SU-DHL-6 (cell line): ENCODE measurements at regions not wholly inside any gene's neighbourhood (a gene's known extent, or its start where the extent isn't known, plus 50 kb on each side); places are given as distances from the start of the nearest gene placed in this dataset.

Source experiments
- EZH2phosphoT487 ChIP-seq: fragments of 200-600 bp; sonication (generic), shearing (Covaris generic); conservative IDR thresholded peaks from 2 replicates; pipeline ENCODE4 v1.6.1; 2018; ENCODE audit warnings: mild to moderate bottlenecking, antibody characterized with exemption, low read length, moderate library complexity, mixed read lengths
- TF ChIP-seq, protein P1 (sequence below): fragments of 200-600 bp; sonication (generic); IDR thresholded peaks from one replicate; pipeline ENCODE4 v1.5.1; 2017; ENCODE audit warnings: antibody characterized with exemption, mild to moderate bottlenecking, low read length, moderate library complexity; ENCODE audit not compliant: insufficient read depth, poor library complexity, severe bottlenecking

DNA sequence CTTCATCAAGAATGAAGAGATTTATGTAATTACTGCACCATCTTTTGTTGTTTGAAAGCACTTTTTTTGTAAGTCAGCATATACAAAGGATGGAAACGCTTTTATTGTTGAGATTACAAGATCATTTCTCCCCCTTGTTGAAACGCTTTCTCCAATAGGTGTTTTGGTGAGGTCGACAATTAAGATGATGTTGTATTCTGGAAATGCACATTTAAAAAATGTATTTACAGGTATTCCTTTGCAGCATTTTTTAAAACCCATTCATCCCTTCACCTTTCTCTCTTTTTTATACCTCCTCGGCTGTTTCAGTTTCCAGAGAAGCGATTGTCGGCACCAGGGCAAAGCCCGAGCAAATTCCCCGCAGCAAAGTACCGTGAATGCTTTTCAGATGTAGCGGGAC is 499.9 kb downstream of the VRK1 start:
- TF ChIP-seq, protein P1, sequence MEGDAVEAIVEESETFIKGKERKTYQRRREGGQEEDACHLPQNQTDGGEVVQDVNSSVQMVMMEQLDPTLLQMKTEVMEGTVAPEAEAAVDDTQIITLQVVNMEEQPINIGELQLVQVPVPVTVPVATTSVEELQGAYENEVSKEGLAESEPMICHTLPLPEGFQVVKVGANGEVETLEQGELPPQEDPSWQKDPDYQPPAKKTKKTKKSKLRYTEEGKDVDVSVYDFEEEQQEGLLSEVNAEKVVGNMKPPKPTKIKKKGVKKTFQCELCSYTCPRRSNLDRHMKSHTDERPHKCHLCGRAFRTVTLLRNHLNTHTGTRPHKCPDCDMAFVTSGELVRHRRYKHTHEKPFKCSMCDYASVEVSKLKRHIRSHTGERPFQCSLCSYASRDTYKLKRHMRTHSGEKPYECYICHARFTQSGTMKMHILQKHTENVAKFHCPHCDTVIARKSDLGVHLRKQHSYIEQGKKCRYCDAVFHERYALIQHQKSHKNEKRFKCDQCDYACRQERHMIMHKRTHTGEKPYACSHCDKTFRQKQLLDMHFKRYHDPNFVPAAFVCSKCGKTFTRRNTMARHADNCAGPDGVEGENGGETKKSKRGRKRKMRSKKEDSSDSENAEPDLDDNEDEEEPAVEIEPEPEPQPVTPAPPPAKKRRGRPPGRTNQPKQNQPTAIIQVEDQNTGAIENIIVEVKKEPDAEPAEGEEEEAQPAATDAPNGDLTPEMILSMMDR = no peak
- TF ChIP-seq EZH2phosphoT487 = no peak
